WERI-Rb-1 (cell line): ENCODE measurements at regions not wholly inside any gene's neighbourhood (a gene's known extent, or its start where the extent isn't known, plus 50 kb on each side); places are given as distances from the start of the nearest gene placed in this dataset.
"Not testable (repeated sequence)": the region's sequence is repeated elsewhere in the genome, so short reads cannot be mapped to it uniquely, and the experiment has no call there.

Experiments
- DNase-seq: peaks from one replicate; pipeline ENCODE4 v3.0.0-alpha.2; 2020
- H3K27ac ChIP-seq: fragments of 250-450 bp; sonication (Bioruptor Pico); 2 replicates; pipeline ENCODE4 v1.5.1; 2020; ENCODE audit warnings: mild to moderate bottlenecking, moderate library complexity
- H3K27me3 ChIP-seq: fragments of 250-450 bp; sonication (Bioruptor Pico); 2 replicates; pipeline ENCODE4 v1.5.1; 2021; ENCODE audit warnings: mild to moderate bottlenecking, low read depth, moderate library complexity; ENCODE audit not compliant: insufficient read depth, severe bottlenecking
- H3K36me3 ChIP-seq: fragments of 250-450 bp; sonication (Bioruptor Pico); 2 replicates; pipeline ENCODE4 v1.5.1; 2020; ENCODE audit warnings: mild to moderate bottlenecking, moderate library complexity
- H3K4me3 ChIP-seq: 2 replicates; pipeline ENCODE4 v1.5.1; 2011; ENCODE audit warnings: low read depth, mild to moderate bottlenecking, control low read depth, low read length
- H3K9me3 ChIP-seq: fragments of 250-450 bp; sonication (Bioruptor Pico); 2 replicates; pipeline ENCODE4 v1.5.1; 2021; ENCODE audit warnings: mild to moderate bottlenecking, moderate library complexity; ENCODE audit not compliant: severe bottlenecking
- TF ChIP-seq, protein P1 (sequence below): IDR thresholded peaks from 2 replicates; pipeline ENCODE4 v1.5.1; 2011; ENCODE audit warnings: low read depth, mild to moderate bottlenecking, control low read depth, inconsistent platforms, low read length

GRCh38 chr5:39539470-39539869 is 114.7 kb upstream of the DAB2 start:
- Histone ChIP-seq H3K27ac (no peak overlapping the region), H3K9me3 (no peaks in the 10 kb centered on the region), H3K27me3 (no peaks in the 10 kb centered on the region), H3K4me3 (no peak overlapping the region), H3K36me3 (no peaks in the 10 kb centered on the region)
- DNase-seq = no peak
- TF ChIP-seq, protein P1, sequence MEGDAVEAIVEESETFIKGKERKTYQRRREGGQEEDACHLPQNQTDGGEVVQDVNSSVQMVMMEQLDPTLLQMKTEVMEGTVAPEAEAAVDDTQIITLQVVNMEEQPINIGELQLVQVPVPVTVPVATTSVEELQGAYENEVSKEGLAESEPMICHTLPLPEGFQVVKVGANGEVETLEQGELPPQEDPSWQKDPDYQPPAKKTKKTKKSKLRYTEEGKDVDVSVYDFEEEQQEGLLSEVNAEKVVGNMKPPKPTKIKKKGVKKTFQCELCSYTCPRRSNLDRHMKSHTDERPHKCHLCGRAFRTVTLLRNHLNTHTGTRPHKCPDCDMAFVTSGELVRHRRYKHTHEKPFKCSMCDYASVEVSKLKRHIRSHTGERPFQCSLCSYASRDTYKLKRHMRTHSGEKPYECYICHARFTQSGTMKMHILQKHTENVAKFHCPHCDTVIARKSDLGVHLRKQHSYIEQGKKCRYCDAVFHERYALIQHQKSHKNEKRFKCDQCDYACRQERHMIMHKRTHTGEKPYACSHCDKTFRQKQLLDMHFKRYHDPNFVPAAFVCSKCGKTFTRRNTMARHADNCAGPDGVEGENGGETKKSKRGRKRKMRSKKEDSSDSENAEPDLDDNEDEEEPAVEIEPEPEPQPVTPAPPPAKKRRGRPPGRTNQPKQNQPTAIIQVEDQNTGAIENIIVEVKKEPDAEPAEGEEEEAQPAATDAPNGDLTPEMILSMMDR = no peak

- Histone ChIP-seq H3K27me3 (no peaks in the 10 kb centered on the region), H3K27ac (no peak overlapping the region), H3K4me3 (no peak overlapping the region), H3K36me3 (no peaks in the 10 kb centered on the region), H3K9me3 (no peaks in the 10 kb centered on the region)
- DNase-seq = no peak
- TF ChIP-seq, protein P1 = no peak
Observed at GRCh38 chr5:39534690-39535089, 109.9 kb upstream of the DAB2 start.

GRCh38 chr5:39533749-39534148 is 109.0 kb upstream of the DAB2 start:
- Histone ChIP-seq H3K9me3 (no peaks in the 10 kb centered on the region), H3K4me3 (no peak overlapping the region), H3K36me3 (no peaks in the 10 kb centered on the region), H3K27me3 (no peaks in the 10 kb centered on the region), H3K27ac (no peak overlapping the region)
- TF ChIP-seq, protein P1 = no peak
- DNase-seq = no peak

GRCh38 chr5:39532511-39532910 is 107.7 kb upstream of the DAB2 start:
- H3K27ac ChIP-seq = no peak overlapping the region
- no peak for DNase-seq
- H3K4me3 ChIP-seq = no peak overlapping the region
- no peaks in the 10 kb centered on the region for H3K9me3 ChIP-seq
- H3K27me3 ChIP-seq = no peaks in the 10 kb centered on the region
- no peaks in the 10 kb centered on the region for H3K36me3 ChIP-seq
- TF ChIP-seq, protein P1 = no peak

DNA sequence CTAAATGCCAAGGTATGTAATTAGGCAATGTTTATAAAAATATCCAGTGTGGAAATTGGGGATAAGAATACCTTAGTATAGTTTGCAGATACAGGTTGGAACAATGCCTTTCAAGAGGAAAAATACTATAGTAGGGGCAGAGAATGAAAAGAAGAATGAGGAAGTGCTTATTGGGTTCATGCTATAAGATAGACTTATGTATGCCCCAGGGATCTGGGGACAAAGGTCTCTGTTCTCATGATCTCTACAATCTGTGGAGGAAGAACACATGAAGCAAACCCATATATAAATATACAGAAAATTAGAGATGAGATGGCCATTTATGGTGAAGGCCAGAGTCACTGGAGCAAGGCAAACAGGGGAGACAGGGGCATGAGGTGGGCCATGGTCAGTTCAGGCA is 106.5 kb upstream of the DAB2 start:
- Histone ChIP-seq H3K27ac (no peak overlapping the region), H3K27me3 (no peaks in the 10 kb centered on the region), H3K4me3 (no peak overlapping the region), H3K9me3 (no peaks in the 10 kb centered on the region), H3K36me3 (no peaks in the 10 kb centered on the region)
- TF ChIP-seq, protein P1 = no peak
- no peak for DNase-seq

- H3K4me3 ChIP-seq = no peak overlapping the region
- H3K27ac ChIP-seq = no peak overlapping the region
- no peaks in the 10 kb centered on the region for H3K27me3 ChIP-seq
- TF ChIP-seq, protein P1 = no peak
- H3K9me3 ChIP-seq = no peaks in the 10 kb centered on the region
- no peaks in the 10 kb centered on the region for H3K36me3 ChIP-seq
- no peak for DNase-seq
Observed at GRCh38 chr5:39526914-39527477, 102.2 kb upstream of the DAB2 start.

- not testable (repeated sequence) for DNase-seq, H3K27me3 ChIP-seq, H3K4me3 ChIP-seq, H3K27ac ChIP-seq, H3K36me3 ChIP-seq, H3K9me3 ChIP-seq
Observed at GRCh38 chr5:39525781-39526180, 101.0 kb upstream of the DAB2 start.
